Activated T-helper 1 cell treated with anti-CD3 and anti-CD28 coated beads, Interleukin-12 subunit alpha, Interleukin-12 subunit beta, Interleukin-2, Interleukin-4 antibody, amounts not matched to agents 30 ng/mL and 10 ng/mL and 1 ng/mL, durations not matched to agents 14 hours and 24 hours and 36 hours (primary cell): ENCODE measurements at regions not wholly inside any gene's neighbourhood (a gene's known extent, or its start where the extent isn't known, plus 50 kb on each side); places are given as distances from the start of the nearest gene placed in this dataset.

Source experiments
- DNase-seq: peaks from one replicate; pipeline ENCODE4 v3.0.0; 2021; ENCODE audit warnings: low spot score
- H3K27ac Mint-ChIP-seq: one replicate; pipeline ENCODE4 v1.8.0; 2021; ENCODE audit warnings: mild to moderate bottlenecking, mixed read lengths
- H3K27me3 Mint-ChIP-seq: one replicate; pipeline ENCODE4 v1.8.0; 2022; ENCODE audit warnings: mild to moderate bottlenecking, moderate library complexity, mixed read lengths; ENCODE audit not compliant: insufficient read depth
- H3K36me3 Mint-ChIP-seq: one replicate; pipeline ENCODE4 v1.8.0; 2021; ENCODE audit warnings: low read depth, mixed read lengths
- H3K4me1 Mint-ChIP-seq: one replicate; pipeline ENCODE4 v1.8.0; 2021; ENCODE audit warnings: low read depth, mixed read lengths
- H3K4me3 Mint-ChIP-seq: one replicate; pipeline ENCODE4 v1.8.0; 2021; ENCODE audit warnings: mild to moderate bottlenecking, moderate library complexity, mixed read lengths
- H3K9me3 Mint-ChIP-seq: one replicate; pipeline ENCODE4 v1.8.0; 2021; ENCODE audit warnings: mixed read lengths
- intact Hi-C: fragments of 100-400 bp; cut with micrococcal nuclease; formaldehyde crosslinking; loops from one replicate; pipeline ENCODE4 v1.15.1; 2024

DNA sequence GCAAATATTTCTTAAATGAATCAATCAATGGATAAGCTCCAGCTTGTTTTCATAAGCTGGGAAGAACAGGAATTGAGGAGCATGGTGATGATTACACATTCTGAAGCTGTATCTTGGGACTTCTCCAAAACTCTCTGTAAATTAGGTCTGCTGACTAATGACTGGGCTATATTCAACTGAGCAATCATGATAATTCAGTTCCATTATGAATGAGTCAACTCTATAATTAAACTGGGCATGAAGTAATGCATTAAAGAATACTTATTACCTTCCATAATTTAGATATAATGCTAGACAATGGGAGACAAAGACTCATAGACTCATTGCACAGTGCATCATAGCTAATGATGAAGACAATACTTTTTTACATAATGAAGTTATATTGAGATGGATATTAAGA lies 207.4 kb downstream of the CBLN2 start:
- DNase-seq, result no peak
- H3K36me3 Mint-ChIP-seq, result no peaks in the 10 kb centered on the region
- H3K27me3 Mint-ChIP-seq, result no peaks in the 10 kb centered on the region
- no peaks in the 10 kb centered on the region for H3K4me1 Mint-ChIP-seq
- H3K9me3 Mint-ChIP-seq, result no peaks in the 10 kb centered on the region
- H3K27ac Mint-ChIP-seq, result no peak overlapping the region
- intact Hi-C loops, result loop anchor here (10.0 kb wide), 1 partner anchor 48 kb away; no protein-coding TSS in a partner anchor
- H3K4me3 Mint-ChIP-seq, result no peak overlapping the region

- H3K4me1 Mint-ChIP-seq, result no peaks in the 10 kb centered on the region
- no peak overlapping the region for H3K27ac Mint-ChIP-seq
- no peaks in the 10 kb centered on the region for H3K27me3 Mint-ChIP-seq
- intact Hi-C loops, result no loop called here
- no peak for DNase-seq
- no peaks in the 10 kb centered on the region for H3K36me3 Mint-ChIP-seq
- H3K4me3 Mint-ChIP-seq, result no peak overlapping the region
- no peaks in the 10 kb centered on the region for H3K9me3 Mint-ChIP-seq
Measured at GRCh38 chr18:72329533-72329932, 214.6 kb downstream of the CBLN2 start.

DNA sequence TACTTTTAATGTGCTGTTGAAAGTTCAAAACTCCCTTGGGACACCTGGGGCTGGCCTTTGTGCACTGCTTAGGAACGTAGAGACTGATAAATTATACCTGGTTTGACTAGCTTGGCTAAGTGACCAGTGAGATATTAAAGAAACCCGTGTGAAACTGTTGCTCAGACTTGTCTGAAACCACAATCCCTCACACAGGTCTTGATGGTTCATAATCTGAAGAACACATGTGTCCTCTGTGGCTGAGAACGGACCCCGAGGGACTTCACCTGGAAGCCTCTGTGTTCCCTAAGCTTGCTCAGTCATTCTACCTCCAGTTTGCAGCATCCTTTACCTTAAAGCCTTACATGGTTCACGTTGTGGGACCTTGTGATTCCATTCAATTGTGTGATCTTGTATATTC lies 218.8 kb downstream of the CBLN2 start:
- no peaks in the 10 kb centered on the region for H3K36me3 Mint-ChIP-seq
- H3K4me1 Mint-ChIP-seq, result no peaks in the 10 kb centered on the region
- H3K27me3 Mint-ChIP-seq, result no peaks in the 10 kb centered on the region
- H3K27ac Mint-ChIP-seq, result no peak overlapping the region
- DNase-seq, result no peak
- H3K9me3 Mint-ChIP-seq, result no peaks in the 10 kb centered on the region
- intact Hi-C loops, result no loop called here
- no peak overlapping the region for H3K4me3 Mint-ChIP-seq

DNA sequence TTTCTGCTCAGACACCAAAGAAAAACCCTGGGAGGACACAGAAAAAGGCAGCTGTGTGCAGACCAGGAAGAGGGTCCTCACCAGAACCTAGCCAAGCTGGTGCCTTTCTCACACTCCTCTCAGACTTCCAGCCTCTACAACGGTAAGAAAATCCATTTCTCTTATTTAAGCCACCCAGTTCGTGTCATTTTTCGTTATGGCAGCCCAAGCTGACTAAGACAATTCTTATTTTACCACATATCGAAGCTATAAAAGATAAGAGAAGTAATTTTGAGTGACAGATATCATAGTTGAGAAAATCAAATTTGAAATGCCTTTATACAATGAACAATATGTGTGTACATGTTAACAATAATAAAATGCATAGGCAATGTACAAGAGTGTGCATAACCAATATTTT lies 219.5 kb downstream of the CBLN2 start:
- Mint-ChIP-seq H3K9me3 (no peaks in the 10 kb centered on the region), H3K36me3 (no peaks in the 10 kb centered on the region), H3K4me3 (no peak overlapping the region), H3K27ac (no peak overlapping the region), H3K4me1 (no peaks in the 10 kb centered on the region), H3K27me3 (no peaks in the 10 kb centered on the region)
- no peak for DNase-seq
- intact Hi-C loops, result no loop called here

GRCh38 chr18:72316497-72316896 lies 227.6 kb downstream of the CBLN2 start:
- H3K4me3 Mint-ChIP-seq, result no peak overlapping the region
- no peaks in the 10 kb centered on the region for H3K4me1 Mint-ChIP-seq
- no peaks in the 10 kb centered on the region for H3K27me3 Mint-ChIP-seq
- intact Hi-C loops, result no loop called here
- H3K36me3 Mint-ChIP-seq, result no peaks in the 10 kb centered on the region
- H3K9me3 Mint-ChIP-seq, result no peaks in the 10 kb centered on the region
- DNase-seq, result no peak
- H3K27ac Mint-ChIP-seq, result no peak overlapping the region

GRCh38 chr18:72283148-72283925 lies 260.8 kb downstream of the CBLN2 start:
- Mint-ChIP-seq H3K27me3 (no peaks in the 10 kb centered on the region), H3K27ac (no peak overlapping the region), H3K4me3 (no peak overlapping the region), H3K36me3 (no peaks in the 10 kb centered on the region), H3K4me1 (no peaks in the 10 kb centered on the region), H3K9me3 (no peaks in the 10 kb centered on the region)
- no peak for DNase-seq
- intact Hi-C loops, result no loop called here

GRCh38 chr18:72273025-72273424 lies 271.1 kb downstream of the CBLN2 start:
- no peak overlapping the region for H3K4me3 Mint-ChIP-seq
- no peaks in the 10 kb centered on the region for H3K27me3 Mint-ChIP-seq
- H3K4me1 Mint-ChIP-seq, result no peaks in the 10 kb centered on the region
- no peak for DNase-seq
- intact Hi-C loops, result no loop called here
- H3K36me3 Mint-ChIP-seq, result no peaks in the 10 kb centered on the region
- peaks cover 10% of the 10 kb centered on the region for H3K9me3 Mint-ChIP-seq
- H3K27ac Mint-ChIP-seq, result no peak overlapping the region

- H3K4me3 Mint-ChIP-seq, result no peak overlapping the region
Measured at GRCh38 chr18:72261590-72261989, 282.6 kb downstream of the CBLN2 start.

DNA sequence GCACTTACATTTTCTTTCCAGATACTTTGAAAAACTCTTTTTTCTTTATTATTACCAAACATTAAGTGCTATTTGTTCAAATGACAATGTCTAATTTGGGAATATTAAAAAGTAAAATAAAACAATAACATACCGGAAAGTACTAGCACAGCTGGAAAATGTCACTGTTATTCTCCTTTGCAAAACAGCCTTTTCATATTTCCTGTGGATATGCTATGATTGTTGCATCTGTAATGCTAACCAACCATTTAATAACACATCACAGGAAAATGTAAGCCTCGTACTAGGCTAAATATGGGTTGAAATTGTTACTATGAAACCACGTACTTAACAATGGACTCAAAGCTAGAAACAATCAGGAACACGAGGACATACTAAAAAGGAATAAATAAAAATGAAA lies 298.1 kb downstream of the CBLN2 start:
- intact Hi-C loops, result no loop called here
- H3K9me3 Mint-ChIP-seq, result no peaks in the 10 kb centered on the region
- no peak overlapping the region for H3K27ac Mint-ChIP-seq
- H3K4me1 Mint-ChIP-seq, result no peaks in the 10 kb centered on the region
- no peaks in the 10 kb centered on the region for H3K36me3 Mint-ChIP-seq
- no peaks in the 10 kb centered on the region for H3K27me3 Mint-ChIP-seq
- no peak overlapping the region for H3K4me3 Mint-ChIP-seq
- no peak for DNase-seq

More at GRCh38 chr18:72261590-72261989, 282.6 kb downstream of the CBLN2 start:
- no peak for DNase-seq
- Mint-ChIP-seq H3K9me3 (no peaks in the 10 kb centered on the region), H3K27me3 (no peaks in the 10 kb centered on the region), H3K27ac (no peak overlapping the region), H3K36me3 (no peaks in the 10 kb centered on the region), H3K4me1 (no peaks in the 10 kb centered on the region)
- intact Hi-C loops, result no loop called here

GRCh38 chr18:72235422-72235821 lies 308.7 kb downstream of the CBLN2 start:
- no peaks in the 10 kb centered on the region for H3K36me3 Mint-ChIP-seq
- no peak overlapping the region for H3K27ac Mint-ChIP-seq
- no peak overlapping the region for H3K4me3 Mint-ChIP-seq
- H3K9me3 Mint-ChIP-seq, result no peaks in the 10 kb centered on the region
- no peaks in the 10 kb centered on the region for H3K4me1 Mint-ChIP-seq
- H3K27me3 Mint-ChIP-seq, result no peaks in the 10 kb centered on the region
- intact Hi-C loops, result no loop called here
- DNase-seq, result no peak

DNA sequence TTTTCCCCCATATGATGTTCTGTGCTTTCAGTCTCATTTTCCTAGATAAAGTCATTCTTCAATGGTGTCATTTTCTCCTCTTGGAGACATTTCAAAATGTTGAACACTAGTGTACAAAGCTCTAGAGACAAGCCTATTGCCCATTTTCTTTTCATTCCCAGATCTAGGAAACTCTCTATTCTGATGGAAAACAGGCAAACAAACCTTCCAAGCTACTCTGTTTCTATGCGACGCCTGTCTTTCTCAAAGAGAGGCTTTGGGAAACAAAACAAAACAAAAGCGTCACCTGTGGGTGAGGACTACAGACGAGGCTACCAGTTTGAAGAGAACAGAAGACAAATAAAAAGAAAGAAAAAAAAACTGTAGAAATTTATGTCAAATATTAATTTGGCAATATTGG lies 311.0 kb downstream of the CBLN2 start:
- intact Hi-C loops, result no loop called here
- no peaks in the 10 kb centered on the region for H3K9me3 Mint-ChIP-seq
- no peaks in the 10 kb centered on the region for H3K36me3 Mint-ChIP-seq
- H3K27me3 Mint-ChIP-seq, result no peaks in the 10 kb centered on the region
- no peaks in the 10 kb centered on the region for H3K4me1 Mint-ChIP-seq
- DNase-seq, result no peak
- H3K27ac Mint-ChIP-seq, result no peak overlapping the region
- H3K4me3 Mint-ChIP-seq, result no peak overlapping the region

- Mint-ChIP-seq H3K9me3 (no peaks in the 10 kb centered on the region), H3K27me3 (no peaks in the 10 kb centered on the region), H3K4me3 (no peak overlapping the region), H3K36me3 (no peaks in the 10 kb centered on the region), H3K4me1 (no peaks in the 10 kb centered on the region), H3K27ac (no peak overlapping the region)
- intact Hi-C loops, result no loop called here
- DNase-seq, result no peak
Measured at GRCh38 chr18:72232644-72233043, 311.5 kb downstream of the CBLN2 start.

- Mint-ChIP-seq H3K4me3 (no peak overlapping the region), H3K36me3 (no peaks in the 10 kb centered on the region), H3K4me1 (no peaks in the 10 kb centered on the region), H3K27me3 (no peaks in the 10 kb centered on the region), H3K9me3 (no peaks in the 10 kb centered on the region), H3K27ac (no peak overlapping the region)
- intact Hi-C loops, result no loop called here
- no peak for DNase-seq
Measured at GRCh38 chr18:72225958-72226357, 318.2 kb downstream of the CBLN2 start.

GRCh38 chr18:72223733-72224132 lies 320.4 kb downstream of the CBLN2 start:
- Mint-ChIP-seq H3K9me3 (no peaks in the 10 kb centered on the region), H3K4me1 (no peaks in the 10 kb centered on the region), H3K4me3 (no peak overlapping the region), H3K27ac (no peak overlapping the region), H3K27me3 (no peaks in the 10 kb centered on the region), H3K36me3 (no peaks in the 10 kb centered on the region)
- intact Hi-C loops, result no loop called here
- DNase-seq, result no peak
